HUES6 (cell line): ENCODE measurements at regions not wholly inside any gene's neighbourhood (a gene's known extent, or its start where the extent isn't known, plus 50 kb on each side); places are given as distances from the start of the nearest gene placed in this dataset.

ENCODE experiments used
- H3K27ac ChIP-seq: 2 replicates; pipeline ENCODE4 v1.7.0; 2013; ENCODE audit warnings: low read depth, mild to moderate bottlenecking, low read length, inconsistent platforms
- H3K27me3 ChIP-seq: 2 replicates; pipeline ENCODE4 v1.6.1; 2013; ENCODE audit warnings: low read length; ENCODE audit not compliant: control insufficient read depth, insufficient read depth
- H3K36me3 ChIP-seq: 2 replicates; pipeline ENCODE4 v1.6.1; 2013; ENCODE audit warnings: low read length; ENCODE audit not compliant: control insufficient read depth, insufficient read depth
- H3K4me1 ChIP-seq: 2 replicates; pipeline ENCODE4 v1.6.1; 2013; ENCODE audit warnings: low read length; ENCODE audit not compliant: control insufficient read depth, insufficient read depth
- H3K4me3 ChIP-seq: 2 replicates; pipeline ENCODE4 v1.5.1; 2013; ENCODE audit warnings: low read depth, low read length
- H3K9ac ChIP-seq: one replicate; pipeline ENCODE4 v1.6.1; 2013; ENCODE audit warnings: mild to moderate bottlenecking, low read length
- H3K9me3 ChIP-seq: 2 replicates; pipeline ENCODE4 v1.6.1; 2013; ENCODE audit warnings: low read depth, low read length; ENCODE audit not compliant: control insufficient read depth, insufficient read depth

GRCh38 chr10:63749915-63750314 lies 228.7 kb downstream of the REEP3 start:
- H3K4me3 ChIP-seq, result no peak overlapping the region
- no peaks in the 10 kb centered on the region for H3K4me1 ChIP-seq
- no peaks in the 10 kb centered on the region for H3K27me3 ChIP-seq
- no peaks in the 10 kb centered on the region for H3K36me3 ChIP-seq
- H3K9me3 ChIP-seq, result 0 out of 2 replicates have a peak, but pooled peaks cover 4% of the 10 kb centered on the region
- H3K9ac ChIP-seq, result no peak overlapping the region
- no peak overlapping the region for H3K27ac ChIP-seq

- no peak overlapping the region for H3K4me3 ChIP-seq
- 0 out of 2 replicates have a peak, but pooled peaks cover 4% of the 10 kb centered on the region for H3K9me3 ChIP-seq
- H3K27me3 ChIP-seq, result no peaks in the 10 kb centered on the region
- no peaks in the 10 kb centered on the region for H3K36me3 ChIP-seq
- no peak overlapping the region for H3K9ac ChIP-seq
- H3K27ac ChIP-seq, result no peak overlapping the region
- H3K4me1 ChIP-seq, result no peaks in the 10 kb centered on the region
Measured at GRCh38 chr10:63751836-63752235, 230.6 kb downstream of the REEP3 start.

- Histone ChIP-seq H3K27me3 (no peaks in the 10 kb centered on the region), H3K9me3 (no peaks in the 10 kb centered on the region), H3K27ac (no peak overlapping the region), H3K9ac (no peak overlapping the region), H3K36me3 (no peaks in the 10 kb centered on the region), H3K4me1 (no peaks in the 10 kb centered on the region), H3K4me3 (no peak overlapping the region)
Measured at GRCh38 chr10:63752318-63752717, 231.1 kb downstream of the REEP3 start.

- Histone ChIP-seq H3K4me3 (no peak overlapping the region), H3K9me3 (no peaks in the 10 kb centered on the region), H3K9ac (no peak overlapping the region)
Measured at GRCh38 chr10:63753808-63754207, 232.6 kb downstream of the REEP3 start.

GRCh38 chr10:63755441-63755840 lies 234.2 kb downstream of the REEP3 start:
- Histone ChIP-seq H3K9ac (no peak overlapping the region), H3K36me3 (no peaks in the 10 kb centered on the region), H3K27ac (no peak overlapping the region), H3K27me3 (no peaks in the 10 kb centered on the region), H3K9me3 (no peaks in the 10 kb centered on the region), H3K4me1 (no peaks in the 10 kb centered on the region), H3K4me3 (no peak overlapping the region)

More at GRCh38 chr10:63753808-63754207, 232.6 kb downstream of the REEP3 start:
- H3K27ac ChIP-seq, result no peak overlapping the region
- no peaks in the 10 kb centered on the region for H3K27me3 ChIP-seq
- H3K4me1 ChIP-seq, result no peaks in the 10 kb centered on the region
- H3K36me3 ChIP-seq, result no peaks in the 10 kb centered on the region

GRCh38 chr10:63757067-63757466 lies 235.9 kb downstream of the REEP3 start:
- H3K4me3 ChIP-seq, result no peak overlapping the region
- H3K27me3 ChIP-seq, result no peaks in the 10 kb centered on the region
- H3K4me1 ChIP-seq, result no peaks in the 10 kb centered on the region
- H3K36me3 ChIP-seq, result no peaks in the 10 kb centered on the region
- H3K9ac ChIP-seq, result no peak overlapping the region
- H3K9me3 ChIP-seq, result no peaks in the 10 kb centered on the region
- no peak overlapping the region for H3K27ac ChIP-seq

GRCh38 chr10:63758080-63758479 lies 236.9 kb downstream of the REEP3 start:
- H3K36me3 ChIP-seq, result no peaks in the 10 kb centered on the region
- H3K27ac ChIP-seq, result no peak overlapping the region
- H3K9ac ChIP-seq, result no peak overlapping the region
- H3K4me1 ChIP-seq, result no peaks in the 10 kb centered on the region
- H3K4me3 ChIP-seq, result no peak overlapping the region
- H3K27me3 ChIP-seq, result no peaks in the 10 kb centered on the region
- H3K9me3 ChIP-seq, result no peaks in the 10 kb centered on the region

- no peak overlapping the region for H3K27ac ChIP-seq
- H3K36me3 ChIP-seq, result no peaks in the 10 kb centered on the region
- no peak overlapping the region for H3K4me3 ChIP-seq
- H3K27me3 ChIP-seq, result no peaks in the 10 kb centered on the region
- H3K9ac ChIP-seq, result no peak overlapping the region
- no peaks in the 10 kb centered on the region for H3K4me1 ChIP-seq
- H3K9me3 ChIP-seq, result no peaks in the 10 kb centered on the region
Measured at GRCh38 chr10:63759335-63759734, 238.1 kb downstream of the REEP3 start.

- Histone ChIP-seq H3K9ac (no peak overlapping the region), H3K27ac (no peak overlapping the region)
Measured at GRCh38 chr10:63760034-63760707, 239.0 kb downstream of the REEP3 start.

GRCh38 chr10:63760708-63761047 lies 239.5 kb downstream of the REEP3 start:
- H3K27ac ChIP-seq, result no peak overlapping the region
- H3K9me3 ChIP-seq, result no peaks in the 10 kb centered on the region
- no peaks in the 10 kb centered on the region for H3K27me3 ChIP-seq
- no peaks in the 10 kb centered on the region for H3K36me3 ChIP-seq
- no peak overlapping the region for H3K9ac ChIP-seq
- no peak overlapping the region for H3K4me3 ChIP-seq
- no peaks in the 10 kb centered on the region for H3K4me1 ChIP-seq

More at GRCh38 chr10:63760034-63760707, 239.0 kb downstream of the REEP3 start:
- Histone ChIP-seq H3K4me1 (no peaks in the 10 kb centered on the region), H3K36me3 (no peaks in the 10 kb centered on the region), H3K27me3 (no peaks in the 10 kb centered on the region), H3K4me3 (no peak overlapping the region), H3K9me3 (no peaks in the 10 kb centered on the region)

- no peaks in the 10 kb centered on the region for H3K36me3 ChIP-seq
- H3K27me3 ChIP-seq, result no peaks in the 10 kb centered on the region
- no peak overlapping the region for H3K27ac ChIP-seq
- no peak overlapping the region for H3K4me3 ChIP-seq
- no peak overlapping the region for H3K9ac ChIP-seq
- H3K9me3 ChIP-seq, result no peaks in the 10 kb centered on the region
- peaks cover under 1% of the 10 kb centered on the region; the same call in 1 of the 2 replicates for H3K4me1 ChIP-seq
Measured at GRCh38 chr10:63761243-63761642, 240.0 kb downstream of the REEP3 start.
